PFSK-1 (cell line): ENCODE measurements at regions not wholly inside any gene's neighbourhood (a gene's known extent, or its start where the extent isn't known, plus 50 kb on each side); places are given as distances from the start of the nearest gene placed in this dataset.

ENCODE experiments used
- POLR2AphosphoS5 ChIP-seq: IDR thresholded peaks from 2 replicates; pipeline ENCODE4 v1.6.1; 2012; ENCODE audit warnings: low read depth, mild to moderate bottlenecking, control low read depth, low read length, moderate library complexity
- SIN3A ChIP-seq: IDR thresholded peaks from 2 replicates; pipeline ENCODE4 v1.6.1; 2012; ENCODE audit warnings: mild to moderate bottlenecking, low read length, moderate library complexity, borderline replicate concordance; ENCODE audit not compliant: insufficient read depth
- TAF1 ChIP-seq: IDR thresholded peaks from 2 replicates; pipeline ENCODE4 v1.6.1; 2012; ENCODE audit warnings: low read length, control low read depth, borderline replicate concordance; ENCODE audit not compliant: insufficient read depth
- TF ChIP-seq, protein P1 (sequence below), 2 experiments: IDR thresholded peaks; 2 replicates each; pipeline versions ENCODE4 v1.6.1 to v1.8.0; 2011 to 2012; ENCODE audit warnings: low read depth in 2 of 2, low read length in 2 of 2, control low read depth in 1 of 2, inconsistent platforms in 1 of 2, mild to moderate bottlenecking in 1 of 2, moderate library complexity in 1 of 2; ENCODE audit not compliant: insufficient read depth in 1 of 2

DNA sequence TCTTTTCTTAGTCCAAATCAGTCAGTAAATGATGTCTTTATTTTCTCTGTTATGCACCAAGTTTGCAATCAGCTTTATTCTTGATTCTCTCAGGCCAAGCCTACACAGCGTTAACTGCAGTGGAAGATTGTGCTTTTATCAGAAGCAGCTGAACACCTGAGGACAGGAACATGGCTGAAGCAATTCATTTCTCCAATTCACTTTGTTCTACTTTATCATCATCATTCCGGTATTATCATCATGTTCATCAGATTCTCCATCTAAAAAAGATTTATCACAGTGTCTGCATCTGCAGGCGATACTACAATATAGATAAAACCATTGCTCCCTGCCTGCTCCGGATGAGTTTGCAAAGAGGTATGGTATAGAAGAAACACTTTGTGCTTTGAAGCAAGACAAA, 68.1 kb upstream of the STMND1 start:
- TF ChIP-seq, protein P1, sequence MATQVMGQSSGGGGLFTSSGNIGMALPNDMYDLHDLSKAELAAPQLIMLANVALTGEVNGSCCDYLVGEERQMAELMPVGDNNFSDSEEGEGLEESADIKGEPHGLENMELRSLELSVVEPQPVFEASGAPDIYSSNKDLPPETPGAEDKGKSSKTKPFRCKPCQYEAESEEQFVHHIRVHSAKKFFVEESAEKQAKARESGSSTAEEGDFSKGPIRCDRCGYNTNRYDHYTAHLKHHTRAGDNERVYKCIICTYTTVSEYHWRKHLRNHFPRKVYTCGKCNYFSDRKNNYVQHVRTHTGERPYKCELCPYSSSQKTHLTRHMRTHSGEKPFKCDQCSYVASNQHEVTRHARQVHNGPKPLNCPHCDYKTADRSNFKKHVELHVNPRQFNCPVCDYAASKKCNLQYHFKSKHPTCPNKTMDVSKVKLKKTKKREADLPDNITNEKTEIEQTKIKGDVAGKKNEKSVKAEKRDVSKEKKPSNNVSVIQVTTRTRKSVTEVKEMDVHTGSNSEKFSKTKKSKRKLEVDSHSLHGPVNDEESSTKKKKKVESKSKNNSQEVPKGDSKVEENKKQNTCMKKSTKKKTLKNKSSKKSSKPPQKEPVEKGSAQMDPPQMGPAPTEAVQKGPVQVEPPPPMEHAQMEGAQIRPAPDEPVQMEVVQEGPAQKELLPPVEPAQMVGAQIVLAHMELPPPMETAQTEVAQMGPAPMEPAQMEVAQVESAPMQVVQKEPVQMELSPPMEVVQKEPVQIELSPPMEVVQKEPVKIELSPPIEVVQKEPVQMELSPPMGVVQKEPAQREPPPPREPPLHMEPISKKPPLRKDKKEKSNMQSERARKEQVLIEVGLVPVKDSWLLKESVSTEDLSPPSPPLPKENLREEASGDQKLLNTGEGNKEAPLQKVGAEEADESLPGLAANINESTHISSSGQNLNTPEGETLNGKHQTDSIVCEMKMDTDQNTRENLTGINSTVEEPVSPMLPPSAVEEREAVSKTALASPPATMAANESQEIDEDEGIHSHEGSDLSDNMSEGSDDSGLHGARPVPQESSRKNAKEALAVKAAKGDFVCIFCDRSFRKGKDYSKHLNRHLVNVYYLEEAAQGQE (IDR thresholded peaks at IDR 0.05; ENCODE audit: insufficient read depth in 1 of 2, low read depth in 2 of 2, low read length in 2 of 2): no peak
- TF ChIP-seq POLR2AphosphoS5: no peak
- TF ChIP-seq TAF1: no peak
- no peak for TF ChIP-seq SIN3A
